ENCODE measurements at regions not wholly inside any gene's neighbourhood (a gene's known extent, or its start where the extent isn't known, plus 50 kb on each side); places are given as distances from the start of the nearest gene placed in this dataset.

GRCh38 chr5:160169326-160169725 lies 50.1 kb upstream of the PWWP2A start:
- TF ChIP-seq, protein P1, sequence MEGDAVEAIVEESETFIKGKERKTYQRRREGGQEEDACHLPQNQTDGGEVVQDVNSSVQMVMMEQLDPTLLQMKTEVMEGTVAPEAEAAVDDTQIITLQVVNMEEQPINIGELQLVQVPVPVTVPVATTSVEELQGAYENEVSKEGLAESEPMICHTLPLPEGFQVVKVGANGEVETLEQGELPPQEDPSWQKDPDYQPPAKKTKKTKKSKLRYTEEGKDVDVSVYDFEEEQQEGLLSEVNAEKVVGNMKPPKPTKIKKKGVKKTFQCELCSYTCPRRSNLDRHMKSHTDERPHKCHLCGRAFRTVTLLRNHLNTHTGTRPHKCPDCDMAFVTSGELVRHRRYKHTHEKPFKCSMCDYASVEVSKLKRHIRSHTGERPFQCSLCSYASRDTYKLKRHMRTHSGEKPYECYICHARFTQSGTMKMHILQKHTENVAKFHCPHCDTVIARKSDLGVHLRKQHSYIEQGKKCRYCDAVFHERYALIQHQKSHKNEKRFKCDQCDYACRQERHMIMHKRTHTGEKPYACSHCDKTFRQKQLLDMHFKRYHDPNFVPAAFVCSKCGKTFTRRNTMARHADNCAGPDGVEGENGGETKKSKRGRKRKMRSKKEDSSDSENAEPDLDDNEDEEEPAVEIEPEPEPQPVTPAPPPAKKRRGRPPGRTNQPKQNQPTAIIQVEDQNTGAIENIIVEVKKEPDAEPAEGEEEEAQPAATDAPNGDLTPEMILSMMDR (IDR thresholded peaks at IDR 0.05) = no peak
- no peak for TF ChIP-seq EZH2 (IDR thresholded peaks at IDR 0.05)
- no peak for TF ChIP-seq EZH2phosphoT487 (IDR thresholded peaks at IDR 0.05)
